H9 (cell line): ENCODE measurements at regions not wholly inside any gene's neighbourhood (a gene's known extent, or its start where the extent isn't known, plus 50 kb on each side); places are given as distances from the start of the nearest gene placed in this dataset.

ENCODE experiments used
- DNase-seq: peaks from one replicate; pipeline ENCODE4 v3.0.0-alpha.2; 2017
- H2AFZ ChIP-seq: one replicate; pipeline ENCODE4 v1.6.1; 2013; ENCODE audit warnings: mild to moderate bottlenecking, low read length, control low read depth, moderate library complexity
- H2AK5ac ChIP-seq: 2 replicates; pipeline ENCODE4 v1.6.1; 2013; ENCODE audit warnings: low read length, control low read depth, mixed read lengths; ENCODE audit not compliant: insufficient read length
- H2BK120ac ChIP-seq: one replicate; pipeline ENCODE4 v1.6.1; 2013; ENCODE audit warnings: low read depth, mild to moderate bottlenecking, low read length, control low read depth, inconsistent platforms; ENCODE audit not compliant: poor library complexity, severe bottlenecking
- H2BK12ac ChIP-seq: 2 replicates; pipeline ENCODE4 v1.6.1; 2013; ENCODE audit warnings: low read length, control low read depth, mixed read lengths, low read depth; ENCODE audit not compliant: insufficient read length
- H2BK15ac ChIP-seq: 2 replicates; pipeline ENCODE4 v1.6.1; 2013; ENCODE audit warnings: low read depth, low read length, control low read depth
- H2BK20ac ChIP-seq: one replicate; pipeline ENCODE4 v1.6.1; 2013; ENCODE audit warnings: low read depth, mild to moderate bottlenecking, low read length, control low read depth, inconsistent platforms; ENCODE audit not compliant: poor library complexity, severe bottlenecking
- H2BK5ac ChIP-seq: 2 replicates; pipeline ENCODE4 v1.6.1; 2013; ENCODE audit warnings: low read length, control low read depth, mixed read lengths; ENCODE audit not compliant: insufficient read length
- H3K14ac ChIP-seq: 2 replicates; pipeline ENCODE4 v1.6.1; 2013; ENCODE audit warnings: low read length, control low read depth; ENCODE audit not compliant: insufficient read depth
- H3K18ac ChIP-seq: 2 replicates; pipeline ENCODE4 v1.6.1; 2013; ENCODE audit warnings: low read depth, mild to moderate bottlenecking, mixed read lengths, low read length, control low read depth; ENCODE audit not compliant: insufficient read length
- H3K23ac ChIP-seq: 2 replicates; pipeline ENCODE4 v1.6.1; 2013; ENCODE audit warnings: low read length, control low read depth, mixed read lengths, low read depth; ENCODE audit not compliant: insufficient read length
- H3K23me2 ChIP-seq: 2 replicates; pipeline ENCODE4 v1.6.1; 2013; ENCODE audit warnings: low read depth, mild to moderate bottlenecking, mixed read lengths, low read length, control low read depth; ENCODE audit not compliant: insufficient read length, poor library complexity, severe bottlenecking
- H3K27ac ChIP-seq: 2 replicates; pipeline ENCODE4 v1.5.1; 2013; ENCODE audit warnings: low read length, control low read depth, mixed read lengths, low read depth; ENCODE audit not compliant: insufficient read length
- H3K27me3 ChIP-seq: 2 replicates; pipeline ENCODE4 v1.6.1; 2013; ENCODE audit warnings: low read length, control low read depth, inconsistent platforms; ENCODE audit not compliant: insufficient read depth
- H3K4ac ChIP-seq: 2 replicates; pipeline ENCODE4 v1.6.1; 2013; ENCODE audit warnings: low read depth, mild to moderate bottlenecking, control low read depth, inconsistent platforms, low read length, moderate library complexity
- H3K4me1 ChIP-seq: 2 replicates; pipeline ENCODE4 v1.6.1; 2013; ENCODE audit warnings: low read length, control low read depth, inconsistent platforms; ENCODE audit not compliant: insufficient read depth
- H3K4me2 ChIP-seq: 2 replicates; pipeline ENCODE4 v1.6.1; 2013; ENCODE audit warnings: low read length, control low read depth, mixed read lengths; ENCODE audit not compliant: insufficient read length, insufficient read depth
- H3K56ac ChIP-seq: 2 replicates; pipeline ENCODE4 v1.6.1; 2013; ENCODE audit warnings: low read depth, mild to moderate bottlenecking, mixed read lengths, low read length, control low read depth; ENCODE audit not compliant: insufficient read length
- H3K79me1 ChIP-seq: 2 replicates; pipeline ENCODE4 v1.6.1; 2013; ENCODE audit warnings: low read depth, mild to moderate bottlenecking, moderate library complexity, low read length, control low read depth, inconsistent platforms; ENCODE audit not compliant: insufficient read depth, poor library complexity, severe bottlenecking
- H3K79me2 ChIP-seq: 2 replicates; pipeline ENCODE4 v1.6.1; 2013; ENCODE audit warnings: low read length, control low read depth, inconsistent platforms; ENCODE audit not compliant: insufficient read depth
- H3K9ac ChIP-seq: 2 replicates; pipeline ENCODE4 v1.6.1; 2013; ENCODE audit warnings: low read length, control low read depth, mixed read lengths; ENCODE audit not compliant: insufficient read length; ENCODE audit errors: extremely low read depth
- H3K9me3 ChIP-seq: one replicate; pipeline ENCODE4 v1.6.1; 2013; ENCODE audit warnings: low read depth, low read length, inconsistent platforms; ENCODE audit not compliant: control insufficient read depth
- H3T11ph ChIP-seq: one replicate; pipeline ENCODE4 v1.6.1; 2013; ENCODE audit warnings: mild to moderate bottlenecking, low read length, control low read depth, inconsistent platforms
- H4K20me1 ChIP-seq: one replicate; pipeline ENCODE4 v1.6.1; 2013; ENCODE audit not compliant: control insufficient read depth, insufficient read length, insufficient read depth
- H4K5ac ChIP-seq: 2 replicates; pipeline ENCODE4 v1.6.1; 2013; ENCODE audit warnings: low read depth, mild to moderate bottlenecking, mixed read lengths, low read length, control low read depth; ENCODE audit not compliant: insufficient read length
- H4K8ac ChIP-seq: replicated peaks from 2 replicates; pipeline ENCODE4 v1.6.1; 2013; ENCODE audit warnings: low read length, control low read depth, mixed read lengths, low read depth; ENCODE audit not compliant: insufficient read length
- H4K91ac ChIP-seq: 2 replicates; pipeline ENCODE4 v1.6.1; 2013; ENCODE audit warnings: low read depth, mild to moderate bottlenecking, moderate library complexity, mixed read lengths, low read length, control low read depth; ENCODE audit not compliant: insufficient read length
- H3K27ac Mint-ChIP-seq, 3 experiments: 2 replicates in 2 of 3; 3 replicates in 1 of 3; pipeline ENCODE4 v1.8.0; 2020 to 2021; ENCODE audit warnings: mixed read lengths in 3 of 3, mild to moderate bottlenecking in 1 of 3, moderate library complexity in 1 of 3
- H3K27me3 Mint-ChIP-seq: 2 replicates; pipeline ENCODE4 v1.8.0; 2021; ENCODE audit warnings: low read depth, mild to moderate bottlenecking, moderate library complexity, mixed read lengths
- H3K36me3 Mint-ChIP-seq, 3 experiments: 2 replicates in 2 of 3; 3 replicates in 1 of 3; pipeline ENCODE4 v1.8.0; 2020 to 2021; ENCODE audit warnings: low read depth in 3 of 3, mixed read lengths in 3 of 3; ENCODE audit not compliant: insufficient read depth in 1 of 3
- H3K4me1 Mint-ChIP-seq, 2 experiments: 2 replicates each; pipeline ENCODE4 v1.8.0; 2020; ENCODE audit warnings: mixed read lengths in 2 of 2
- H3K4me3 Mint-ChIP-seq, 2 experiments: 2 replicates in 1 of 2; 3 replicates in 1 of 2; pipeline ENCODE4 v1.8.0; 2020 to 2021; ENCODE audit warnings: mild to moderate bottlenecking in 2 of 2, mixed read lengths in 2 of 2, moderate library complexity in 1 of 2
- H3K9me3 Mint-ChIP-seq, 2 experiments: 2 replicates in 1 of 2; 3 replicates in 1 of 2; pipeline ENCODE4 v1.8.0; 2020; ENCODE audit warnings: mild to moderate bottlenecking in 2 of 2, mixed read lengths in 2 of 2, moderate library complexity in 1 of 2
- CTCF ChIP-seq: fragments of 200-600 bp; sonication (generic); conservative IDR thresholded peaks from 3 replicates; pipeline ENCODE4 v1.8.0; 2021; ENCODE audit warnings: antibody characterized with exemption, mild to moderate bottlenecking

- Histone ChIP-seq H3K56ac (no peak overlapping the region), H3K4ac (no peak overlapping the region), H2BK20ac (no peak overlapping the region), H3K23me2 (no peaks in the 10 kb centered on the region), H4K5ac (no peak overlapping the region), H3K9ac (no peak overlapping the region), H3K4me2 (no peak overlapping the region), H3K14ac (no peak overlapping the region), H3K27ac (no peak overlapping the region), H3K23ac (no peak overlapping the region), H3K18ac (no peak overlapping the region), H2AK5ac (no peak overlapping the region), H2AFZ (no peak overlapping the region), H3K4me1 (no peaks in the 10 kb centered on the region), H4K8ac (no peak overlapping the region), H2BK120ac (no peak overlapping the region), H2BK5ac (no peak overlapping the region), H3T11ph (no peak overlapping the region), H3K9me3 (no peaks in the 10 kb centered on the region), H3K79me2 (no peaks in the 10 kb centered on the region), H4K20me1 (no peaks in the 10 kb centered on the region), H3K27me3 (no peaks in the 10 kb centered on the region), H2BK12ac (no peak overlapping the region), H2BK15ac (no peak overlapping the region), H4K91ac (no peak overlapping the region), H3K79me1 (no peaks in the 10 kb centered on the region)
- TF ChIP-seq CTCF, result no peak
- H3K27me3 Mint-ChIP-seq, result no peaks in the 10 kb centered on the region
- H3K9me3 Mint-ChIP-seq, result peaks cover 6 to 7% of the 10 kb centered on the region in 2 experiments
- H3K4me1 Mint-ChIP-seq, result no peaks in the 10 kb centered on the region
- H3K27ac Mint-ChIP-seq, result no peak overlapping the region
- no peak overlapping the region for H3K4me3 Mint-ChIP-seq
- DNase-seq, result no peak
- peaks cover 3 to 20% (median 4%) of the 10 kb centered on the region in 3 experiments; a peak in 6 of 7 replicates for H3K36me3 Mint-ChIP-seq
Observed at GRCh38 chr13:90541346-90541745, 806.1 kb upstream of the MIR17HG start.
